22Rv1 (cell line): ENCODE measurements at regions not wholly inside any gene's neighbourhood (a gene's known extent, or its start where the extent isn't known, plus 50 kb on each side); places are given as distances from the start of the nearest gene placed in this dataset.

Source experiments
- H3K27ac ChIP-seq: fragments of 450-650 bp; 2 replicates; pipeline ENCODE4 v1.5.1; 2017
- CTCF ChIP-seq: fragments of 450-650 bp; IDR thresholded peaks from 2 replicates; pipeline ENCODE4 v1.5.1; 2017; ENCODE audit warnings: mild to moderate bottlenecking
- ZFX ChIP-seq: fragments of 450-650 bp; IDR thresholded peaks from 2 replicates; pipeline ENCODE4 v1.6.1; 2017; ENCODE audit warnings: antibody characterized with exemption, borderline replicate concordance

GRCh38 chr5:135107986-135108385, 74.0 kb upstream of the PITX1 start:
- no peak overlapping the region for H3K27ac ChIP-seq
- TF ChIP-seq CTCF: no peak
- no peak for TF ChIP-seq ZFX

- H3K27ac ChIP-seq: no peak overlapping the region
- TF ChIP-seq CTCF (no peak), ZFX (no peak)
Measured at GRCh38 chr5:135106610-135107471, 72.8 kb upstream of the PITX1 start.

GRCh38 chr5:135106136-135106535, 72.1 kb upstream of the PITX1 start:
- H3K27ac ChIP-seq: no peak overlapping the region
- TF ChIP-seq CTCF (no peak), ZFX (no peak)

- no peak overlapping the region for H3K27ac ChIP-seq
- TF ChIP-seq ZFX: no peak
Measured at GRCh38 chr5:135105105-135105484, 71.1 kb upstream of the PITX1 start.

GRCh38 chr5:135103575-135103853, 69.5 kb upstream of the PITX1 start:
- H3K27ac ChIP-seq: no peak overlapping the region
- no peak for TF ChIP-seq CTCF
- TF ChIP-seq ZFX: no peak

- H3K27ac ChIP-seq: no peak overlapping the region
- TF ChIP-seq CTCF: no peak
- TF ChIP-seq ZFX: no peak
Measured at GRCh38 chr5:135102716-135103574, 68.9 kb upstream of the PITX1 start.

- TF ChIP-seq CTCF (no peak), ZFX (no peak)
- no peak overlapping the region for H3K27ac ChIP-seq
Measured at GRCh38 chr5:135100431-135100830, 66.4 kb upstream of the PITX1 start.
